B cell (primary cell): ENCODE measurements at regions not wholly inside any gene's neighbourhood (a gene's known extent, or its start where the extent isn't known, plus 50 kb on each side); places are given as distances from the start of the nearest gene placed in this dataset.

ENCODE experiments used
- ATAC-seq: fragments of 200-7000 bp; cut with Tn5 transposase; one replicate; pipeline ENCODE4 v1.10.0; 2021; ENCODE audit warnings: low read depth, mild to moderate bottlenecking, moderate number of reproducible peaks, moderate library complexity
- CTCF ChIA-PET: fragments of 350-600 bp; sonication (Branson Sonifier 250); formaldehyde crosslinking; loops from one replicate; lab custom pipeline; 2021; ENCODE audit warnings: antibody characterized with exemption, inconsistent platforms; lab: Charles Lee
- POLR2A ChIA-PET: fragments of 350-600 bp; sonication (Branson Sonifier 250); formaldehyde crosslinking; loops from one replicate; lab custom pipeline; 2021; ENCODE audit warnings: antibody characterized with exemption; lab: Charles Lee
- DNase-seq: peaks from one replicate; pipeline ENCODE4 v3.0.0; 2013
- H2AFZ ChIP-seq: 2 replicates; pipeline ENCODE4 v1.6.1; 2012; ENCODE audit warnings: mild to moderate bottlenecking, low read depth, low read length; ENCODE audit not compliant: insufficient read depth, poor library complexity, severe bottlenecking
- H3K27ac ChIP-seq, 2 donors: 1 replicate in 1 of 2; 2 replicates in 1 of 2; pipeline ENCODE4 v1.5.1; 2012 to 2013; ENCODE audit warnings: low read length in 2 of 2, mild to moderate bottlenecking in 2 of 2, moderate library complexity in 1 of 2
- H3K27me3 ChIP-seq, 4 experiments: fragments of 200-600 bp in 1 of 4; sonication (generic) in 1 of 4; replicated peaks in 1 of 4; 1 replicate in 2 of 4; 2 replicates in 2 of 4; pipeline versions ENCODE4 v1.6.1 to v1.7.0; 2013 to 2016; ENCODE audit warnings: low read length in 3 of 4, mild to moderate bottlenecking in 2 of 4, mixed read lengths in 1 of 4, moderate library complexity in 1 of 4; ENCODE audit not compliant: insufficient read depth in 4 of 4, control insufficient read depth in 3 of 4; ENCODE audit errors: control extremely low read depth in 1 of 4
- H3K36me3 ChIP-seq, 2 experiments: replicated peaks in 1 of 2; 1 replicate in 1 of 2; 2 replicates in 1 of 2; pipeline versions ENCODE4 v1.6.1 to v1.7.1; 2013; ENCODE audit warnings: low read length in 1 of 2; ENCODE audit not compliant: insufficient read depth in 2 of 2, control insufficient read depth in 1 of 2; ENCODE audit errors: control extremely low read depth in 1 of 2, extremely low read depth in 1 of 2
- H3K4me1 ChIP-seq, 2 donors: fragments of 200-600 bp in 1 of 2; sonication (generic) in 1 of 2; 1 replicate in 1 of 2; 2 replicates in 1 of 2; pipeline versions ENCODE4 v1.5.1 to v1.6.1; 2013 to 2017; ENCODE audit warnings: low read length in 2 of 2; ENCODE audit not compliant: control insufficient read depth in 2 of 2, insufficient read depth in 2 of 2
- H3K4me2 ChIP-seq: replicated peaks from 2 replicates; pipeline ENCODE3; 2012; ENCODE audit warnings: mild to moderate bottlenecking, low read depth, low read length; ENCODE audit not compliant: poor library complexity, severe bottlenecking
- H3K4me3 ChIP-seq, 5 experiments: fragments of 200-600 bp in 1 of 5; sonication (generic) in 1 of 5; 1 replicate in 3 of 5; 2 replicates in 2 of 5; pipeline versions ENCODE4 v1.5.1 to v1.7.0; 2011 to 2016; ENCODE audit warnings: low read length in 4 of 5, mild to moderate bottlenecking in 4 of 5, low read depth in 2 of 5, control low read depth in 1 of 5, moderate library complexity in 1 of 5; ENCODE audit not compliant: insufficient read depth in 1 of 5; ENCODE audit errors: control extremely low read depth in 1 of 5, extremely low read depth in 1 of 5
- H3K79me2 ChIP-seq: fragments of 200-600 bp; sonication (generic); one replicate; pipeline ENCODE4 v1.6.0; 2016; ENCODE audit warnings: low read length; ENCODE audit not compliant: control insufficient read depth, insufficient read depth
- H3K9ac ChIP-seq: fragments of 200-600 bp; sonication (generic); 2 replicates; pipeline ENCODE4 v1.6.1; 2017; ENCODE audit warnings: mild to moderate bottlenecking, low read length, moderate library complexity
- H3K9me3 ChIP-seq, 3 donors: one replicate each; pipeline versions ENCODE4 v1.6.1 to v1.7.1; 2013; ENCODE audit warnings: low read length in 2 of 3; ENCODE audit not compliant: control insufficient read depth in 2 of 3, insufficient read depth in 1 of 3; ENCODE audit errors: control extremely low read depth in 1 of 3
- H4K20me1 ChIP-seq: 2 replicates; pipeline ENCODE4 v1.6.0; 2012; ENCODE audit warnings: mild to moderate bottlenecking, low read length; ENCODE audit not compliant: insufficient read depth, control insufficient read depth, poor library complexity, severe bottlenecking
- H3K27ac Mint-ChIP-seq: one replicate; pipeline ENCODE4 v1.8.0; 2021; ENCODE audit warnings: mixed read lengths
- H3K27me3 Mint-ChIP-seq: one replicate; pipeline ENCODE4 v1.8.0; 2021; ENCODE audit warnings: mixed read lengths
- H3K4me1 Mint-ChIP-seq: one replicate; pipeline ENCODE4 v1.8.0; 2021; ENCODE audit warnings: mixed read lengths
- H3K4me3 Mint-ChIP-seq: one replicate; pipeline ENCODE4 v1.8.0; 2021; ENCODE audit warnings: mixed read lengths
- H3K9me3 Mint-ChIP-seq: one replicate; pipeline ENCODE4 v1.8.0; 2022; ENCODE audit warnings: mixed read lengths; ENCODE audit not compliant: insufficient read depth
- CTCF ChIP-seq: fragments of 200-600 bp; IDR thresholded peaks from one replicate; pipeline ENCODE4 v1.8.0; 2022; ENCODE audit warnings: antibody characterized with exemption, mild to moderate bottlenecking
- EZH2 ChIP-seq: IDR thresholded peaks from 2 replicates; pipeline ENCODE4 v1.6.1; 2012; ENCODE audit warnings: borderline replicate concordance, low read depth, mild to moderate bottlenecking, moderate library complexity, low read length; ENCODE audit not compliant: insufficient read depth, poor library complexity, severe bottlenecking
- WGBS: methylation state at CpG from one replicate; pipeline ENCODE4 v1.1.5; 2013; ENCODE audit warnings: missing lambda C conversion rate; ENCODE audit not compliant: insufficient coverage; 5-methylcytosine and 5-hydroxymethylcytosine counted together
- intact Hi-C: fragments of 100-400 bp; cut with micrococcal nuclease; formaldehyde crosslinking; loops from one replicate; pipeline ENCODE4 v1.10.0; 2022

- Mint-ChIP-seq H3K4me3 (no peak overlapping the region), H3K4me1 (no peaks in the 10 kb centered on the region), H3K9me3 (no peaks in the 10 kb centered on the region), H3K27ac (no peak overlapping the region), H3K27me3 (peaks cover 4% of the 10 kb centered on the region)
- CTCF ChIA-PET, result interaction anchor here (0.7 kb wide), 1 partner anchor 254 kb away, joined by 4 read pairs; no protein-coding TSS in a partner anchor
- H2AFZ ChIP-seq, result no peak overlapping the region
- H3K4me2 ChIP-seq, result no peak overlapping the region
- no peak overlapping the region for H3K4me3 ChIP-seq
- no peaks in the 10 kb centered on the region for H3K9me3 ChIP-seq
- H3K79me2 ChIP-seq, result no peaks in the 10 kb centered on the region
- no peaks in the 10 kb centered on the region for H4K20me1 ChIP-seq
- intact Hi-C loops, result no loop called here
- H3K36me3 ChIP-seq, result no peaks in the 10 kb centered on the region
- POLR2A ChIA-PET, result no interaction called here
- no peak overlapping the region for H3K9ac ChIP-seq
- peaks cover 0 to 2% (median 0%) of the 10 kb centered on the region in 4 experiments for H3K27me3 ChIP-seq
- 95% methylated on average over 13 of the region's 23 CpGs for WGBS
- ATAC-seq, result no peak
- no peak for DNase-seq
- no peak overlapping the region for H3K27ac ChIP-seq
- no peak for TF ChIP-seq EZH2
- TF ChIP-seq CTCF, result no peak
- H3K4me1 ChIP-seq, result no peaks in the 10 kb centered on the region
These were observed 197.6 kb downstream of the BCOR start for GRCh38 chrX:39899856-39900776.

- ATAC-seq, result no peak
- Histone ChIP-seq H3K4me3 (no peak overlapping the region), H3K9me3 (no peaks in the 10 kb centered on the region), H3K4me1 (no peaks in the 10 kb centered on the region), H3K27me3 (peaks cover 0 to 2% (median 0%) of the 10 kb centered on the region in 4 experiments), H3K79me2 (no peaks in the 10 kb centered on the region), H3K9ac (no peak overlapping the region), H4K20me1 (no peaks in the 10 kb centered on the region), H3K27ac (no peak overlapping the region), H3K4me2 (no peak overlapping the region), H2AFZ (no peak overlapping the region), H3K36me3 (no peaks in the 10 kb centered on the region)
- H3K9me3 Mint-ChIP-seq, result no peaks in the 10 kb centered on the region
- DNase-seq, result no peak
- H3K4me3 Mint-ChIP-seq, result no peak overlapping the region
- 55% methylated on average over 8 of the region's 11 CpGs for WGBS
- POLR2A ChIA-PET, result no interaction called here
- CTCF ChIA-PET, result no interaction called here
- TF ChIP-seq CTCF (no peak), EZH2 (no peak)
- H3K27ac Mint-ChIP-seq, result no peak overlapping the region
- no peaks in the 10 kb centered on the region for H3K4me1 Mint-ChIP-seq
- intact Hi-C loops, result no loop called here
- peaks cover under 1% of the 10 kb centered on the region for H3K27me3 Mint-ChIP-seq
These were observed 197.0 kb downstream of the BCOR start for GRCh38 chrX:39900777-39901170.
